Fibroblast of mammary gland (primary cell): ENCODE measurements at regions not wholly inside any gene's neighbourhood (a gene's known extent, or its start where the extent isn't known, plus 50 kb on each side); places are given as distances from the start of the nearest gene placed in this dataset.

Experiments used
- DNase-seq: peaks from one replicate; pipeline ENCODE4 v3.0.0-alpha.2; 2010; ENCODE audit warnings: low read depth
- H3K4me3 ChIP-seq: 2 replicates; pipeline ENCODE4 v1.5.1; 2011; ENCODE audit warnings: low read depth, mild to moderate bottlenecking, low read length, moderate library complexity; ENCODE audit not compliant: control insufficient read depth
- TF ChIP-seq, protein P1 (sequence below): conservative IDR thresholded peaks from 2 replicates; pipeline ENCODE4 v1.5.1; 2011; ENCODE audit warnings: low read depth, low read length, inconsistent platforms; ENCODE audit not compliant: control insufficient read depth, insufficient read depth

DNA sequence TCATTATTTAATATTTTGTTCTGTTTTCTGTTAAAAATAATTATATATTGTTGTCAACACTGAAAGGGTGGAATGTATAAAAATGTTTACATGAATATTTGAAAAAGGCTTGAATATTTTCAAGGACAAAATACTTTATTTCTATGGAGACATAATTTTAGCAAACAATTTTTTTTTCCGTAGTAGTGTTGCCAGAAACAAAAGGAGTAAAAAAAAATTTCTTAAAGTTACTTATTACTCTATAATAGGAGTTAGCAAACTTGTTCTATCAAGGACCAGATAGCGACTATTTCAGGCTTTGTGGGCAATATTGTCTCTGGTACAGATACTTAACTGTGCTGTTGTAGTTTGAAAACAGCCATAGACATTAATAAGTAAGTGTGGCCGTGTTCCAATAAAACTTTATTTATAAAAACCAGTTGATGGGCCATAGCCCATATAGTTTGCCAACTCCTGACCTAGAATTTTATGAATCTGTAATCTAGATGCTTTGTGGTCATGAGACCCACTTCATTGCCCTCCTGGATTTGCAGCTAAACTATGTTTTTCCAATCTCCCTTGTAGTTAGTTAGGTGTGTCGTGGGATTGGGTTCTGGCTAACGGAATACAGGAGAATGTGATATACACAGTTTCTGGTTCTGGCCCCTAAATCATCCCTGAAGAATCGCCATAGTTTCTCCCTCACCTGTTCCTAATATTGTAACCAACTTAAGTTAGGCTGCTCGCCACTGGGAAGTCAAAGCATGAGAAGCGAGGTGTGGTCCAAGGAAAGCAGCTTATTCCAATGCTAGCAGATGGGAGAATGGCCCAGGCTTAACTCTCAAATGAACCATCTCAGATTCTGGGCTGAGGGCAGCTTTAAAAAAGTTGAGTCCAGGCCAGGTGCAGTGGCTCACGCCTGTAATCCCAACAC, 153.6 kb downstream of the ABCA8 start:
- TF ChIP-seq, protein P1, sequence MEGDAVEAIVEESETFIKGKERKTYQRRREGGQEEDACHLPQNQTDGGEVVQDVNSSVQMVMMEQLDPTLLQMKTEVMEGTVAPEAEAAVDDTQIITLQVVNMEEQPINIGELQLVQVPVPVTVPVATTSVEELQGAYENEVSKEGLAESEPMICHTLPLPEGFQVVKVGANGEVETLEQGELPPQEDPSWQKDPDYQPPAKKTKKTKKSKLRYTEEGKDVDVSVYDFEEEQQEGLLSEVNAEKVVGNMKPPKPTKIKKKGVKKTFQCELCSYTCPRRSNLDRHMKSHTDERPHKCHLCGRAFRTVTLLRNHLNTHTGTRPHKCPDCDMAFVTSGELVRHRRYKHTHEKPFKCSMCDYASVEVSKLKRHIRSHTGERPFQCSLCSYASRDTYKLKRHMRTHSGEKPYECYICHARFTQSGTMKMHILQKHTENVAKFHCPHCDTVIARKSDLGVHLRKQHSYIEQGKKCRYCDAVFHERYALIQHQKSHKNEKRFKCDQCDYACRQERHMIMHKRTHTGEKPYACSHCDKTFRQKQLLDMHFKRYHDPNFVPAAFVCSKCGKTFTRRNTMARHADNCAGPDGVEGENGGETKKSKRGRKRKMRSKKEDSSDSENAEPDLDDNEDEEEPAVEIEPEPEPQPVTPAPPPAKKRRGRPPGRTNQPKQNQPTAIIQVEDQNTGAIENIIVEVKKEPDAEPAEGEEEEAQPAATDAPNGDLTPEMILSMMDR, result no peak
- no peak overlapping the region for H3K4me3 ChIP-seq
- no peak for DNase-seq

GRCh38 chr17:68800751-68801150, 154.4 kb downstream of the ABCA8 start:
- no peak overlapping the region for H3K4me3 ChIP-seq
- peak; percentile 86 for DNase-seq
- TF ChIP-seq, protein P1, result no peak

GRCh38 chr17:68794636-68795434, 160.4 kb downstream of the ABCA8 start:
- H3K4me3 ChIP-seq, result no peak overlapping the region
- TF ChIP-seq, protein P1, result peak; percentile 49
- DNase-seq, result peak; percentile 75

- no peak for DNase-seq
- TF ChIP-seq, protein P1, result no peak
- no peak overlapping the region for H3K4me3 ChIP-seq
Observed at GRCh38 chr17:68792873-68793272, 162.3 kb downstream of the ABCA8 start.

DNA sequence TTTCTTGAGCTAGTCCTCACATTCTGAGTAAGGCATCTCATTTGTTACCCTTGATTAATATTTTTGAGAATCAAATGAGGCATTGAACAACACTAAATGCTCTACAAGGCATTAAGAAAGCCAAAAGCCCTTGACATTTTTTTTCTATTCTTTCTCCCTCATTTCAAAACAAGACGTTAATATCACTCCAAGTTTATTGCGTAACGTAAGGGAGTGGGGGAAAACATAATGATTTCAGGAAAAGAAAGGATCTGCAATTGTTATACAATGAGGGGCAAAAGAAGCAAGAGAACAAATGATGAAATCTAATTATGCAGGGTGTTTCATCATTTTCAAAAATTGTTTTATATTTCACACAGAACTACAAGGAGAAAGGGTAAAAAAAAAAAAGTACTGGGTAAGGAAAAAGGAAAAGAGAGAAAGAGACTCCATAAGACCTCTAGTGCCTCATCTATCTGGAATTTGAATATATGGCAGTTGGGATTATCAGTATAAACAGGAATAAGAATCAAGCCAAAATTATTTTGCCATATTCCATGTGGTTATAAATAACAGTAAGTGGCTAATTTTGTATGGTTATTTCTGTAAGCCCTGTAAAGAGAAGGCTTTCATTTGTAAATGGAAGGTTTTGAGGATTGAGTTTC, 163.0 kb downstream of the ABCA8 start:
- peak; percentile 84 for DNase-seq
- no peak overlapping the region for H3K4me3 ChIP-seq
- TF ChIP-seq, protein P1, result no peak

DNA sequence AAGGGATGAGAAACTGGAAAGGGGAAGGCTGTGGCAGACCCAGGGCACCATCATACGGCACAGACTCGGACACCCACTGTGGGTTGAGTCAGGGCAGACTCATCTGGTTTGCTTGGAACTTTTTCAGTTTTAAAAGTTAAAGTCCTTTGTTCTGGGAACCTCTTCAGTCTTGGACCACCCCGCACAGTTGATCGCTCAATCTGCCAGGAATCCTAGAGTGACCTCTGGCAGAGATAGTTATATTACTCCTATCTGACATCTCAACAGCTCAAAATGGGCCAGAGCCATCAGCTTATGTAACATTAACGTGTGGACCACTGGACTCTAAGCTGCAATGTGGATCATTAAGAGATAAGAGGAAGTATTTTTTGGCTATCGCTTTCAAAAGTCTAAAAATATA, 164.3 kb downstream of the ABCA8 start:
- TF ChIP-seq, protein P1, result no peak
- no peak overlapping the region for H3K4me3 ChIP-seq
- peak; percentile 67 for DNase-seq
